Mesendoderm (in vitro differentiated cells): ENCODE measurements at regions not wholly inside any gene's neighbourhood (a gene's known extent, or its start where the extent isn't known, plus 50 kb on each side); places are given as distances from the start of the nearest gene placed in this dataset.

Experiments used
- DNase-seq: peaks from one replicate; pipeline ENCODE4 v3.0.0; 2013
- H2AK5ac ChIP-seq: 2 replicates; pipeline ENCODE4 v1.6.1; 2013; ENCODE audit warnings: low read length, inconsistent platforms
- H2BK120ac ChIP-seq: 2 replicates; pipeline ENCODE4 v1.6.1; 2013; ENCODE audit warnings: low read depth, mild to moderate bottlenecking, low read length, moderate library complexity, mixed read lengths
- H2BK15ac ChIP-seq: replicated peaks from 2 replicates; pipeline ENCODE4 v1.6.1; 2013; ENCODE audit warnings: low read depth, mild to moderate bottlenecking, moderate library complexity
- H2BK5ac ChIP-seq: 2 replicates; pipeline ENCODE4 v1.6.1; 2013; ENCODE audit warnings: low read length, inconsistent platforms
- H3K18ac ChIP-seq: 2 replicates; pipeline ENCODE4 v1.6.1; 2013; ENCODE audit warnings: mild to moderate bottlenecking, low read length, mixed read lengths
- H3K23ac ChIP-seq: one replicate; pipeline ENCODE4 v1.6.1; 2013; ENCODE audit warnings: low read length
- H3K27ac ChIP-seq: 2 replicates; pipeline ENCODE4 v1.5.1; 2013; ENCODE audit warnings: low read depth, mild to moderate bottlenecking, inconsistent platforms, low read length, moderate library complexity
- H3K27me3 ChIP-seq: 2 replicates; pipeline ENCODE4 v1.6.1; 2013; ENCODE audit warnings: low read length, control low read depth, mild to moderate bottlenecking, inconsistent platforms; ENCODE audit not compliant: insufficient read depth, poor library complexity
- H3K36me3 ChIP-seq: 2 replicates; pipeline ENCODE4 v1.6.1; 2013; ENCODE audit warnings: low read length, inconsistent platforms; ENCODE audit not compliant: control insufficient read depth, insufficient read depth
- H3K4ac ChIP-seq: one replicate; pipeline ENCODE4 v1.6.1; 2013; ENCODE audit warnings: low read depth, mild to moderate bottlenecking, low read length, moderate library complexity
- H3K4me1 ChIP-seq: 2 replicates; pipeline ENCODE4 v1.6.1; 2013; ENCODE audit warnings: low read depth, low read length, inconsistent platforms; ENCODE audit not compliant: control insufficient read depth
- H3K4me2 ChIP-seq: 2 replicates; pipeline ENCODE4 v1.6.1; 2013; ENCODE audit warnings: low read length
- H3K4me3 ChIP-seq: 2 replicates; pipeline ENCODE4 v1.5.1; 2013; ENCODE audit warnings: mild to moderate bottlenecking, low read length
- H3K56ac ChIP-seq: one replicate; pipeline ENCODE4 v1.6.1; 2013; ENCODE audit warnings: low read length
- H3K79me1 ChIP-seq: 2 replicates; pipeline ENCODE4 v1.6.1; 2013; ENCODE audit warnings: low read length, inconsistent platforms
- H3K79me2 ChIP-seq: 2 replicates; pipeline ENCODE4 v1.6.1; 2013; ENCODE audit warnings: mild to moderate bottlenecking, low read length; ENCODE audit not compliant: control insufficient read depth, insufficient read depth
- H3K9ac ChIP-seq: 2 replicates; pipeline ENCODE4 v1.6.1; 2013; ENCODE audit warnings: low read length, inconsistent platforms
- H4K5ac ChIP-seq: one replicate; pipeline ENCODE4 v1.6.1; 2013; ENCODE audit warnings: low read length
- H4K8ac ChIP-seq: one replicate; pipeline ENCODE4 v1.6.1; 2013; ENCODE audit warnings: low read depth, mild to moderate bottlenecking, control low read depth, low read length, moderate library complexity
- WGBS: extraction: QIAGEN DNeasy Blood & Tissue Kit; methylation state at CpG from one replicate; pipeline ENCODE4 v1.1.7; 2013; ENCODE audit warnings: low lambda C conversion rate, missing lambda C conversion rate; ENCODE audit not compliant: insufficient coverage; ENCODE audit errors: extremely low coverage; 5-methylcytosine and 5-hydroxymethylcytosine counted together

- Histone ChIP-seq H3K27me3 (no peaks in the 10 kb centered on the region), H3K4me1 (no peaks in the 10 kb centered on the region), H3K79me1 (no peaks in the 10 kb centered on the region), H3K56ac (no peak overlapping the region), H2AK5ac (no peak overlapping the region), H3K79me2 (no peaks in the 10 kb centered on the region), H2BK5ac (no peak overlapping the region), H4K5ac (no peak overlapping the region), H2BK15ac (no peak overlapping the region), H3K4ac (no peak overlapping the region), H2BK120ac (no peak overlapping the region), H3K36me3 (no peaks in the 10 kb centered on the region), H4K8ac (no peak overlapping the region), H3K23ac (no peak overlapping the region), H3K4me2 (no peak overlapping the region), H3K27ac (no peak overlapping the region), H3K9ac (no peak overlapping the region), H3K4me3 (no peak overlapping the region), H3K18ac (no peak overlapping the region)
- no CpG with 5 or more reads among the region's 7 CpGs for WGBS
- DNase-seq, result no peak
Observed at GRCh38 chr13:76635232-76636230, 250.7 kb downstream of the KCTD12 start.

GRCh38 chr13:76634431-76635191 is 251.6 kb downstream of the KCTD12 start:
- H3K9ac ChIP-seq, result no peak overlapping the region
- no peak overlapping the region for H3K27ac ChIP-seq
- no peaks in the 10 kb centered on the region for H3K36me3 ChIP-seq
- H4K8ac ChIP-seq, result no peak overlapping the region
- H2BK15ac ChIP-seq, result no peak overlapping the region
- no peak overlapping the region for H2AK5ac ChIP-seq
- no peak overlapping the region for H3K56ac ChIP-seq
- H3K18ac ChIP-seq, result no peak overlapping the region
- no peaks in the 10 kb centered on the region for H3K79me2 ChIP-seq
- no peaks in the 10 kb centered on the region for H3K79me1 ChIP-seq
- H3K4ac ChIP-seq, result no peak overlapping the region
- no peak for DNase-seq
- no peak overlapping the region for H3K23ac ChIP-seq
- H4K5ac ChIP-seq, result no peak overlapping the region
- H3K27me3 ChIP-seq, result no peaks in the 10 kb centered on the region
- no peak overlapping the region for H3K4me3 ChIP-seq
- H2BK120ac ChIP-seq, result no peak overlapping the region
- H2BK5ac ChIP-seq, result no peak overlapping the region
- H3K4me1 ChIP-seq, result no peaks in the 10 kb centered on the region
- WGBS, result no CpG with 5 or more reads among the region's 6 CpGs
- H3K4me2 ChIP-seq, result no peak overlapping the region

GRCh38 chr13:76632401-76633044 is 253.7 kb downstream of the KCTD12 start:
- no peak overlapping the region for H2BK15ac ChIP-seq

GRCh38 chr13:76630629-76631230 is 255.5 kb downstream of the KCTD12 start:
- Histone ChIP-seq H3K18ac (no peak overlapping the region), H3K27ac (no peak overlapping the region), H2BK120ac (no peak overlapping the region), H3K9ac (no peak overlapping the region), H2BK5ac (no peak overlapping the region), H4K5ac (no peak overlapping the region), H2BK15ac (no peak overlapping the region), H3K36me3 (no peaks in the 10 kb centered on the region), H3K23ac (no peak overlapping the region), H3K4me2 (no peak overlapping the region), H3K4me3 (no peak overlapping the region), H3K4me1 (no peaks in the 10 kb centered on the region), H3K79me1 (no peaks in the 10 kb centered on the region), H3K27me3 (no peaks in the 10 kb centered on the region), H3K4ac (no peak overlapping the region), H3K79me2 (no peaks in the 10 kb centered on the region), H3K56ac (no peak overlapping the region), H2AK5ac (no peak overlapping the region), H4K8ac (no peak overlapping the region)
- DNase-seq, result no peak
- no CpG with 5 or more reads among the region's 5 CpGs for WGBS

More at GRCh38 chr13:76632401-76633044, 253.7 kb downstream of the KCTD12 start:
- H3K4me1 ChIP-seq, result no peaks in the 10 kb centered on the region
- H3K4me2 ChIP-seq, result no peak overlapping the region
- no peaks in the 10 kb centered on the region for H3K36me3 ChIP-seq
- no peak overlapping the region for H3K18ac ChIP-seq
- no peak overlapping the region for H3K23ac ChIP-seq
- no peak overlapping the region for H3K4me3 ChIP-seq
- no peak overlapping the region for H3K27ac ChIP-seq
- H3K79me1 ChIP-seq, result no peaks in the 10 kb centered on the region
- no peak overlapping the region for H3K4ac ChIP-seq
- DNase-seq, result peak; percentile 50
- no peak overlapping the region for H2BK120ac ChIP-seq
- H3K9ac ChIP-seq, result no peak overlapping the region
- no peak overlapping the region for H4K5ac ChIP-seq
- H3K27me3 ChIP-seq, result no peaks in the 10 kb centered on the region
- no peak overlapping the region for H4K8ac ChIP-seq
- no peak overlapping the region for H3K56ac ChIP-seq
- no CpG with 5 or more reads among the region's 3 CpGs for WGBS
- no peak overlapping the region for H2BK5ac ChIP-seq
- H2AK5ac ChIP-seq, result no peak overlapping the region
- no peaks in the 10 kb centered on the region for H3K79me2 ChIP-seq

GRCh38 chr13:76622315-76623040 is 263.7 kb downstream of the KCTD12 start:
- H3K27ac ChIP-seq, result no peak overlapping the region

More at GRCh38 chr13:76622315-76623040, 263.7 kb downstream of the KCTD12 start:
- Histone ChIP-seq H4K5ac (no peak overlapping the region), H2BK15ac (no peak overlapping the region), H3K27me3 (no peaks in the 10 kb centered on the region), H3K79me1 (no peaks in the 10 kb centered on the region), H3K4me2 (no peak overlapping the region), H3K79me2 (no peaks in the 10 kb centered on the region), H3K9ac (no peak overlapping the region), H3K4me3 (no peak overlapping the region), H3K4ac (no peak overlapping the region), H3K23ac (no peak overlapping the region), H3K18ac (no peak overlapping the region), H2BK5ac (no peak overlapping the region), H2BK120ac (no peak overlapping the region), H3K4me1 (no peaks in the 10 kb centered on the region), H4K8ac (no peak overlapping the region), H2AK5ac (no peak overlapping the region), H3K36me3 (no peaks in the 10 kb centered on the region), H3K56ac (no peak overlapping the region)
- no peak for DNase-seq
- WGBS, result no CpG with 5 or more reads among the region's 1 CpG
